ENCODE measurements at regions not wholly inside any gene's neighbourhood (a gene's known extent, or its start where the extent isn't known, plus 50 kb on each side); places are given as distances from the start of the nearest gene placed in this dataset.

DNA sequence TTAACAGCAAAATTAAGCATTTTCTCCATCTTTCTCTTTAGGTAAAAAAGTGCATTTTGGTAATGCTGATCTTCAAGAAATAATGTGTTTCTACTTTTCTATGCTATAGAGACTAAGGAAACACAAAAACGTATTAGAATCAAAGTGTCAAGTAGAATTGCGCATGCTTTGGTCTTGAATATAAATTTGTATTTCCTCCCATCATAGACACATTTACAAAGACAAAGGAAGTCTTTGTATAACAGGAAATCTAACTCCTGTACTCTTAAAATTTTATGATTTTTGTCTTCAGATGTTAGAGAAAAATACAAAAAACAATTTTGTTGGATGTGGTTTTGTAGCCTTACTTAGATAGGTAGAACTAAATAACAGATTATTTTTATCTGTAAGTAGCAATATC, 1299.4 kb downstream of the NCAM2 start:
- Histone ChIP-seq H3K4me3 (ENCODE audit: low read length) (no peak overlapping the region), H3K27me3 (replicated peaks; ENCODE audit: control insufficient read depth, insufficient read depth, low read length) (no peaks in the 10 kb centered on the region), H3K4me1 (ENCODE audit: control insufficient read depth, insufficient read depth, low read length) (no peaks in the 10 kb centered on the region), H3K9me3 (ENCODE audit: control insufficient read depth, low read length) (no peaks in the 10 kb centered on the region), H3K36me3 (ENCODE audit: control insufficient read depth, insufficient read depth, low read length, severe bottlenecking) (no peaks in the 10 kb centered on the region), H3K9ac (ENCODE audit: low read length) (no peak overlapping the region)
- no peak for DNase-seq (ENCODE audit: low read depth)

DNA sequence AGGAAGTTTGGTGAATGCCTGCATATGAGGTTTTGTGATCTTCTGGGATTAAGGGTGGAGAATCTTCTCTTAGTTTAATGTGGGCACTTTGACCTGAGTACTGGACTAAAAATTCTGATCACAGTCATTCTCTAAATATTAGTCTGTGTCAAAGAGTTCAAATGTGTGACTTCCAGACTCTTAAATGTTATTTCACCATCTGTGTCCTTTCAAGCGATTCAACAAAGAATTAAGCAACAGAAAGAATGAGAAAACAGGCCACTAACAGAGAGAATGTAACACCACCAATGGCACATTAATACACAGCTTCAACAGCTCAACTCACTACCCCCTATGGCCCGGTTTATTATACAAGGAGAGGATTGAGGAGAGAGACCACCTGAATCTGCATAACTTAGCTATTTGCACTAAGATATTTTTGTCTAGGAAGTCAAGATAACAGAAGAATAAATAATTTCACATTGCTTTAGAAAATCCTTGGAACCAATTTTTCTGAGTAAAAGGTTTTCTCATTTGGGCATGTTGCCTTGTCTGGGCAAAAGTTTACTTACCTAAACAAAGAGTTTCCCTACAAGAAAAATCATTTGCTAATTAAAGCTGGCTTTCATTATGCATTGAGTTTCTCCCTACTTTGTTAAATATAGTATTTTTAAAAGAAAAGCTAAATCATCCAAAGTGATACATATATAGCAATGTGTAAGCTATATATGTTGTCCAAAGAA, 1313.7 kb downstream of the NCAM2 start:
- Histone ChIP-seq H3K9me3 (ENCODE audit: control insufficient read depth, low read length) (peaks cover 11% of the 10 kb centered on the region), H3K4me3 (ENCODE audit: low read length) (no peak overlapping the region), H3K36me3 (ENCODE audit: control insufficient read depth, insufficient read depth, low read length, severe bottlenecking) (no peaks in the 10 kb centered on the region), H3K9ac (ENCODE audit: low read length) (no peak overlapping the region), H3K4me1 (ENCODE audit: control insufficient read depth, insufficient read depth, low read length) (no peaks in the 10 kb centered on the region), H3K27me3 (replicated peaks; ENCODE audit: control insufficient read depth, insufficient read depth, low read length) (no peaks in the 10 kb centered on the region)
- no peak for DNase-seq (ENCODE audit: low read depth)

- no peaks in the 10 kb centered on the region for H3K27me3 ChIP-seq (replicated peaks; ENCODE audit: control insufficient read depth, insufficient read depth, low read length)
These were observed 1316.8 kb downstream of the NCAM2 start for GRCh38 chr21:22314963-22315362.

DNA sequence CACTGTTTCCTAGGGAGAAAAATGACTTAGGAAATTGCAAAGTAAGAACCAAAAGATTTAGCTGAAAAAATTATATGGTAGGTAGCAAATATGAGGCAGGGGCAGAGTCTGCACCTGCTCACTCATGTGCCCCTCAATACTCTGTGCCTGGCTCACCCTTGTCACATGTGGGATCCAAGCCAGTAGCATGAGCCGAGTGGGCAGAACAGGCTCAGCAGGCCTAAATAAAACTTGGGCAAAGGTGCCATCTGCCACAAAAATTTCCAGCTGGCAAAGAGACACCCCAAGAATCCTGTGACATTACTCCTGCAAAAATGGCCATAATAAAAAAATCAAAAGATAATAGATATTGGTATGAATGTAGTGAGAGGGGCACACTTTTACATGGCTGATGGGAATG, 1321.2 kb downstream of the NCAM2 start:
- Histone ChIP-seq H3K9me3 (ENCODE audit: control insufficient read depth, low read length) (no peaks in the 10 kb centered on the region), H3K4me3 (ENCODE audit: low read length) (no peak overlapping the region), H3K36me3 (ENCODE audit: control insufficient read depth, insufficient read depth, low read length, severe bottlenecking) (no peaks in the 10 kb centered on the region), H3K27me3 (replicated peaks; ENCODE audit: control insufficient read depth, insufficient read depth, low read length) (no peaks in the 10 kb centered on the region), H3K9ac (ENCODE audit: low read length) (no peak overlapping the region), H3K4me1 (ENCODE audit: control insufficient read depth, insufficient read depth, low read length) (no peaks in the 10 kb centered on the region)
- no peak for DNase-seq (ENCODE audit: low read depth)

More at GRCh38 chr21:22314963-22315362, 1316.8 kb downstream of the NCAM2 start:
- H3K9me3 ChIP-seq (ENCODE audit: control insufficient read depth, low read length), result peaks cover 11% of the 10 kb centered on the region
- no peaks in the 10 kb centered on the region for H3K4me1 ChIP-seq (ENCODE audit: control insufficient read depth, insufficient read depth, low read length)
- no peaks in the 10 kb centered on the region for H3K36me3 ChIP-seq (ENCODE audit: control insufficient read depth, insufficient read depth, low read length, severe bottlenecking)
- no peak for DNase-seq (ENCODE audit: low read depth)
- H3K9ac ChIP-seq (ENCODE audit: low read length), result no peak overlapping the region
- no peak overlapping the region for H3K4me3 ChIP-seq (ENCODE audit: low read length)

DNA sequence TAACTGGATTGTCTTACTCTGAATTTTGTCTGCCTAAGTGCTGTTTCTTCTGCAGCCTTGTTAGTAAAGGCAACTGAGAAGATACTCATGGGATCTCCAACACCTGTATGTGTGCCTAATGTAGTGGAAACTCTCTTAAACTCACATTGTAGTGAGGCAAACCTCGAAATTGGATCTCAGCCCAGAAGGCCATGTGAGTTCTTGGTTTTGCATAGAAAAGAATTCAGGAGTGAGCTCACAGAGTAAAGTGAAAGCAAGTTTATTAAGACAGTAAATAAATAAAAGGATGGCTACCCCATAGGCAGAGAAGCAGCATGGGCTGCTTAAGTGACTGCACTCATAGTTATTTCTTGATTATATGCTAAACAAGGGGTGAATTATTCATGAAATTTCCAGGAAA, 1344.7 kb downstream of the NCAM2 start:
- no peak overlapping the region for H3K4me3 ChIP-seq (ENCODE audit: low read length)
- H3K27me3 ChIP-seq (replicated peaks; ENCODE audit: control insufficient read depth, insufficient read depth, low read length), result no peaks in the 10 kb centered on the region
- no peak for DNase-seq (ENCODE audit: low read depth)
- no peaks in the 10 kb centered on the region for H3K4me1 ChIP-seq (ENCODE audit: control insufficient read depth, insufficient read depth, low read length)
- H3K9ac ChIP-seq (ENCODE audit: low read length), result no peak overlapping the region
- H3K9me3 ChIP-seq (ENCODE audit: control insufficient read depth, low read length), result no peaks in the 10 kb centered on the region
- no peaks in the 10 kb centered on the region for H3K36me3 ChIP-seq (ENCODE audit: control insufficient read depth, insufficient read depth, low read length, severe bottlenecking)

DNA sequence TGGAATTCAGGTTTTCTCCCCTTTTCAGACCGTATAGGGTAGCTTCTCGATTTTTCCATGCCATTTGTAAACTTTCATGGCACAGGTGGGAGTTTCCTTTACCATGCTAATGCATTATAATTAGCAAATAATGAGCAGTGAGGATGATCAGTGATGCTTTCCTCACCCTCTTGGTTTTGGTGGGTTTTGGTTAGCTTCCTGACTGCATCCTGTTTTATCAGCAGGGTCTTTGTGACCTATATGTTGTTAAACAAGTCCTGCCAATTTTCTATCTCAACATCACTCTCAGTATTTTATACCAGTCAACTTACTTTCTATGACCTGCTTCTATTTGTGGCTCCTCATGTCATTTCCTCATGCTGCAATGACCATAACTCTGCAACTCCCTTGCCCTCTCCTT, 1345.1 kb downstream of the NCAM2 start:
- H3K27me3 ChIP-seq (replicated peaks; ENCODE audit: control insufficient read depth, insufficient read depth, low read length), result no peaks in the 10 kb centered on the region
- no peak overlapping the region for H3K9ac ChIP-seq (ENCODE audit: low read length)
- no peaks in the 10 kb centered on the region for H3K9me3 ChIP-seq (ENCODE audit: control insufficient read depth, low read length)
- no peaks in the 10 kb centered on the region for H3K36me3 ChIP-seq (ENCODE audit: control insufficient read depth, insufficient read depth, low read length, severe bottlenecking)
- no peaks in the 10 kb centered on the region for H3K4me1 ChIP-seq (ENCODE audit: control insufficient read depth, insufficient read depth, low read length)
- no peak overlapping the region for H3K4me3 ChIP-seq (ENCODE audit: low read length)
- DNase-seq (ENCODE audit: low read depth), result no peak

- Histone ChIP-seq H3K36me3 (ENCODE audit: control insufficient read depth, insufficient read depth, low read length, severe bottlenecking) (no peaks in the 10 kb centered on the region), H3K27me3 (replicated peaks; ENCODE audit: control insufficient read depth, insufficient read depth, low read length) (no peaks in the 10 kb centered on the region), H3K9ac (ENCODE audit: low read length) (no peak overlapping the region), H3K4me3 (ENCODE audit: low read length) (no peak overlapping the region), H3K9me3 (ENCODE audit: control insufficient read depth, low read length) (no peaks in the 10 kb centered on the region), H3K4me1 (ENCODE audit: control insufficient read depth, insufficient read depth, low read length) (no peaks in the 10 kb centered on the region)
- no peak for DNase-seq (ENCODE audit: low read depth)
These were observed 1345.5 kb downstream of the NCAM2 start for GRCh38 chr21:22343721-22344120.

- Histone ChIP-seq H3K9me3 (ENCODE audit: control insufficient read depth, low read length) (no peaks in the 10 kb centered on the region), H3K9ac (ENCODE audit: low read length) (no peak overlapping the region), H3K4me1 (ENCODE audit: control insufficient read depth, insufficient read depth, low read length) (no peaks in the 10 kb centered on the region), H3K4me3 (ENCODE audit: low read length) (no peak overlapping the region), H3K27me3 (replicated peaks; ENCODE audit: control insufficient read depth, insufficient read depth, low read length) (no peaks in the 10 kb centered on the region), H3K36me3 (ENCODE audit: control insufficient read depth, insufficient read depth, low read length, severe bottlenecking) (no peaks in the 10 kb centered on the region)
- no peak for DNase-seq (ENCODE audit: low read depth)
These were observed 1347.4 kb downstream of the NCAM2 start for GRCh38 chr21:22345624-22346023.

DNA sequence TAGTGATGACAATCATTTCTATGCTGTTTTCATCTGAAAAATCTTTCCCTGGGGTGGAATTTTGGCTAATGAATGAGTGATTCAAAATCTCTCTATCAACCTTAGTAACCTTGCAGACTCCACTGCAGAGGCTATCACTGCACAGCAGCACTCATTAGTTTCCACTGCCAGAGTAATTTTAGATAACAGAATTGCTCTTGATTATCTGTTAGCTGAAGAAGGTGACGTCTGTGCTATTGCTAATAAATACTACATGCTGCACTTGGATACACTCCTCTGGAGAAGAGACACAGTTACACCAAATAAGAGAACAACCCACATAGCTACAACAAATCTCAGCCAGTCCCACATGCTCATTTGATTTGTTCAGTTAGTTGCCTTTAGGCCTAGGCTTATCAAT, 1348.4 kb downstream of the NCAM2 start:
- Histone ChIP-seq H3K4me1 (ENCODE audit: control insufficient read depth, insufficient read depth, low read length) (no peaks in the 10 kb centered on the region), H3K9me3 (ENCODE audit: control insufficient read depth, low read length) (no peaks in the 10 kb centered on the region), H3K9ac (ENCODE audit: low read length) (no peak overlapping the region), H3K27me3 (replicated peaks; ENCODE audit: control insufficient read depth, insufficient read depth, low read length) (no peaks in the 10 kb centered on the region), H3K36me3 (ENCODE audit: control insufficient read depth, insufficient read depth, low read length, severe bottlenecking) (no peaks in the 10 kb centered on the region), H3K4me3 (ENCODE audit: low read length) (no peak overlapping the region)
- DNase-seq (ENCODE audit: low read depth), result no peak

DNA sequence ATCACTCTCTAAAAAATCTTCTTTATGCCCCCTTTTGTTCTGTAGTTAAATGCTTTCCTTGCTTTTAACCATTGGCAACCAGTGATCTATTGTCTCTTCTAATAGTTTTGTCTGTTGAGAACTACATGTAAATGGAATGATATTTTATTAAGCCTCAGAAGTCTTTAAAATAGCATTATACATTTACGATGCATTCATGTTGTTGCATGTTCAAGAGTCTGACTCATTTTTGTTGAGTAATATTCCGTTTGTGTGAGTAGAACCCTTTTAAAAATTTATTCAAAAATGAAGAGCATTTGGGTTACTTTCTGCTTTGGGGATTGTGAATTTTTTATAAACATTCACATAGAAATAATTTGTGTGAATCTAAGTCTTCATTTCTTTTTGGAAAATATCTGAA, 1352.9 kb downstream of the NCAM2 start:
- Histone ChIP-seq H3K4me3 (ENCODE audit: low read length) (no peak overlapping the region), H3K9ac (ENCODE audit: low read length) (no peak overlapping the region), H3K9me3 (ENCODE audit: control insufficient read depth, low read length) (no peaks in the 10 kb centered on the region), H3K27me3 (replicated peaks; ENCODE audit: control insufficient read depth, insufficient read depth, low read length) (no peaks in the 10 kb centered on the region), H3K4me1 (ENCODE audit: control insufficient read depth, insufficient read depth, low read length) (no peaks in the 10 kb centered on the region), H3K36me3 (ENCODE audit: control insufficient read depth, insufficient read depth, low read length, severe bottlenecking) (no peaks in the 10 kb centered on the region)
- DNase-seq (ENCODE audit: low read depth), result no peak

DNA sequence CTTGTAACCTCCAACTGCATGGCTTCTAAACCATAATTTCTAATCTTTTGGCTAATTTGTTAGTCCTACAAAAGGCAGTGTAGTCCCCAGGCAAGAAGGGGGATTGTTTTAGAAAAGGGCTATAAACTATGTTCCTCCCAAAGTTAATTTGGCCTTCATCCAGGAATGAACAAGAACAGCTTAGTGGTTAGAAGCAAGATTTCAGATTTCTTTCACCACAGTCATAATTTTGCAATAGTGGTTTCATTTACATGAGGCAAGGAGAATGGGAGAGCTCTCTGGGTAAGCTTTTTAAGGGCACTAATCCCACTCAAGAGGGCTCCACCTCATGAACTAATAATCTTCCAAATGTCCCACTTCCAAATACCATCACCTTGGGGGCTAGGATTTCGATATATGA, 1353.9 kb downstream of the NCAM2 start:
- no peaks in the 10 kb centered on the region for H3K4me1 ChIP-seq (ENCODE audit: control insufficient read depth, insufficient read depth, low read length)
- H3K27me3 ChIP-seq (replicated peaks; ENCODE audit: control insufficient read depth, insufficient read depth, low read length), result no peaks in the 10 kb centered on the region
- DNase-seq (ENCODE audit: low read depth), result no peak
- no peaks in the 10 kb centered on the region for H3K9me3 ChIP-seq (ENCODE audit: control insufficient read depth, low read length)
- H3K36me3 ChIP-seq (ENCODE audit: control insufficient read depth, insufficient read depth, low read length, severe bottlenecking), result no peaks in the 10 kb centered on the region
- no peak overlapping the region for H3K9ac ChIP-seq (ENCODE audit: low read length)
- H3K4me3 ChIP-seq (ENCODE audit: low read length), result no peak overlapping the region

- Histone ChIP-seq H3K9ac (ENCODE audit: low read length) (no peak overlapping the region), H3K4me3 (ENCODE audit: low read length) (no peak overlapping the region), H3K4me1 (ENCODE audit: control insufficient read depth, insufficient read depth, low read length) (no peaks in the 10 kb centered on the region), H3K9me3 (ENCODE audit: control insufficient read depth, low read length) (no peaks in the 10 kb centered on the region), H3K27me3 (replicated peaks; ENCODE audit: control insufficient read depth, insufficient read depth, low read length) (no peaks in the 10 kb centered on the region), H3K36me3 (ENCODE audit: control insufficient read depth, insufficient read depth, low read length, severe bottlenecking) (no peaks in the 10 kb centered on the region)
- no peak for DNase-seq (ENCODE audit: low read depth)
These were observed 1357.7 kb downstream of the NCAM2 start for GRCh38 chr21:22355949-22356348.
